CD4-positive, CD25-positive, alpha-beta regulatory T cell (primary cell): ENCODE measurements at regions not wholly inside any gene's neighbourhood (a gene's known extent, or its start where the extent isn't known, plus 50 kb on each side); places are given as distances from the start of the nearest gene placed in this dataset.

Experiments used
- ATAC-seq, 2 donors: fragments of 150-1000 bp; cut with Tn5 transposase; one replicate each; pipeline ENCODE4 v1.10.0; 2021; ENCODE audit warnings: low read depth in 2 of 2, moderate number of reproducible peaks in 2 of 2, moderate library complexity in 1 of 2
- DNase-seq, 3 donors: peaks; one replicate each; pipeline versions ENCODE4 v3.0.0 to v3.0.0-alpha.2; 2012 to 2022; ENCODE audit warnings: mixed read lengths in 1 of 3
- H3K27ac ChIP-seq: one replicate; pipeline ENCODE4 v1.7.0; 2013; ENCODE audit warnings: mild to moderate bottlenecking, low read length; ENCODE audit not compliant: insufficient read depth, poor library complexity, severe bottlenecking
- H3K27me3 ChIP-seq: one replicate; pipeline ENCODE4 v1.7.0; 2013; ENCODE audit warnings: low read length; ENCODE audit not compliant: control insufficient read depth, insufficient read depth
- H3K36me3 ChIP-seq: one replicate; pipeline ENCODE4 v1.7.0; 2013; ENCODE audit warnings: mild to moderate bottlenecking, low read length, moderate library complexity; ENCODE audit not compliant: control insufficient read depth, insufficient read depth
- H3K4me1 ChIP-seq: 2 replicates; pipeline ENCODE4 v1.7.0; 2013; ENCODE audit warnings: mild to moderate bottlenecking, low read length; ENCODE audit not compliant: insufficient read depth, control insufficient read depth, poor library complexity, severe bottlenecking
- H3K4me3 ChIP-seq: one replicate; pipeline ENCODE4 v1.7.0; 2013; ENCODE audit warnings: low read depth, mild to moderate bottlenecking, low read length, moderate library complexity
- H3K9me3 ChIP-seq, 2 experiments: 1 replicate in 1 of 2; 2 replicates in 1 of 2; pipeline ENCODE4 v1.7.0; 2013; ENCODE audit warnings: low read length in 2 of 2, mild to moderate bottlenecking in 1 of 2, moderate library complexity in 1 of 2; ENCODE audit not compliant: control insufficient read depth in 2 of 2
- H3K27ac Mint-ChIP-seq, 3 donors: one replicate each; pipeline ENCODE4 v1.8.0; 2020 to 2022; ENCODE audit warnings: mild to moderate bottlenecking in 3 of 3, mixed read lengths in 3 of 3, moderate library complexity in 2 of 3
- H3K27me3 Mint-ChIP-seq: one replicate; pipeline ENCODE4 v1.8.0; 2022; ENCODE audit warnings: mild to moderate bottlenecking, mixed read lengths
- H3K36me3 Mint-ChIP-seq: one replicate; pipeline ENCODE4 v1.8.0; 2020; ENCODE audit warnings: mixed read lengths
- H3K4me1 Mint-ChIP-seq, 4 donors: one replicate each; pipeline ENCODE4 v1.8.0; 2020 to 2022; ENCODE audit warnings: mixed read lengths in 4 of 4, mild to moderate bottlenecking in 1 of 4
- H3K4me3 Mint-ChIP-seq, 4 donors: one replicate each; pipeline ENCODE4 v1.8.0; 2020 to 2022; ENCODE audit warnings: mild to moderate bottlenecking in 4 of 4, mixed read lengths in 4 of 4, moderate library complexity in 3 of 4
- H3K9me3 Mint-ChIP-seq, 7 donors: one replicate each; pipeline ENCODE4 v1.8.0; 2020 to 2022; ENCODE audit warnings: mixed read lengths in 7 of 7, mild to moderate bottlenecking in 3 of 7, moderate library complexity in 2 of 7

- Histone ChIP-seq H3K9me3 (no peaks in the 10 kb centered on the region), H3K27ac (no peak overlapping the region), H3K36me3 (no peaks in the 10 kb centered on the region), H3K4me3 (no peak overlapping the region), H3K27me3 (no peaks in the 10 kb centered on the region), H3K4me1 (no peaks in the 10 kb centered on the region)
- Mint-ChIP-seq H3K4me3 (no peak overlapping the region), H3K27me3 (peaks cover 7% of the 10 kb centered on the region), H3K9me3 (peaks cover 0 to 11% (median 2%) of the 10 kb centered on the region in 7 donors), H3K4me1 (no peaks in the 10 kb centered on the region), H3K27ac (no peak overlapping the region), H3K36me3 (no peaks in the 10 kb centered on the region)
- DNase-seq (no peak), ATAC-seq (no peak)
Observed at GRCh38 chr18:37658894-37659293, 93.3 kb upstream of the CELF4 start.

GRCh38 chr18:37657493-37657892, 91.9 kb upstream of the CELF4 start:
- no peaks in the 10 kb centered on the region for H3K36me3 ChIP-seq
- no peak overlapping the region for H3K27ac Mint-ChIP-seq
- no peaks in the 10 kb centered on the region for H3K36me3 Mint-ChIP-seq
- no peak overlapping the region for H3K4me3 Mint-ChIP-seq
- H3K27ac ChIP-seq = no peak overlapping the region
- DNase-seq (no peak), ATAC-seq (no peak)
- H3K9me3 Mint-ChIP-seq = peaks cover 0 to 7% (median 2%) of the 10 kb centered on the region in 7 donors
- H3K27me3 Mint-ChIP-seq = peaks cover 7% of the 10 kb centered on the region
- no peaks in the 10 kb centered on the region for H3K4me1 ChIP-seq
- no peaks in the 10 kb centered on the region for H3K9me3 ChIP-seq
- H3K4me3 ChIP-seq = no peak overlapping the region
- no peaks in the 10 kb centered on the region for H3K4me1 Mint-ChIP-seq
- H3K27me3 ChIP-seq = no peaks in the 10 kb centered on the region

GRCh38 chr18:37654731-37655369, 89.3 kb upstream of the CELF4 start:
- no peak overlapping the region for H3K27ac Mint-ChIP-seq
- no peak overlapping the region for H3K4me3 ChIP-seq
- H3K4me1 Mint-ChIP-seq = no peaks in the 10 kb centered on the region
- no peaks in the 10 kb centered on the region for H3K36me3 Mint-ChIP-seq
- H3K4me3 Mint-ChIP-seq = no peak overlapping the region
- H3K27ac ChIP-seq = no peak overlapping the region
- H3K36me3 ChIP-seq = no peaks in the 10 kb centered on the region
- H3K27me3 ChIP-seq = no peaks in the 10 kb centered on the region
- H3K9me3 Mint-ChIP-seq = peaks cover 0 to 5% (median 3%) of the 10 kb centered on the region in 7 donors
- no peaks in the 10 kb centered on the region for H3K4me1 ChIP-seq
- H3K9me3 ChIP-seq = no peaks in the 10 kb centered on the region
- ATAC-seq = no peak
- no peak for DNase-seq
- H3K27me3 Mint-ChIP-seq = peaks cover 7% of the 10 kb centered on the region

DNA sequence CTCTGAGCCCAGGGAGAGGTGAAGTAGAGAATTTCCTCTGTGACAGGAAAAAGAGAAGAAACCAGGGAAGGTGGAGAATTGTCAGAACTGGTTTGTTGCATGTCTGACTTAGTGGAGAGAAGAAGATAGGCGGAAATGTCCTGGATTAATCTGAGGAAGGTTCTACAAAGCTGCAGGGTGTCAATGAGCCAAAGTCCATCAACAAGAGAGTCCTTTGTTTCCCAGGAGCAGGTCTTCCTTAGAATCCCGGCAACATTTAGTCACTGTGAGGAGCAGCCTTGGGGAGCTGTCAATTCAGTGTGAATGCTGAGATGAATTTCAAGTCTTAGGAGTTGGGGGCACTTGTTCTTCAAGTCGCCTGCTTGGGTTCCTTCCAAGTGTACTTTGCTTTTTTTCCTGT, 88.4 kb upstream of the CELF4 start:
- H3K4me3 ChIP-seq = no peak overlapping the region
- Mint-ChIP-seq H3K9me3 (peaks cover 0 to 9% (median 1%) of the 10 kb centered on the region in 7 donors), H3K27me3 (peaks cover 7% of the 10 kb centered on the region), H3K27ac (no peak overlapping the region), H3K4me3 (no peak overlapping the region), H3K36me3 (no peaks in the 10 kb centered on the region), H3K4me1 (no peaks in the 10 kb centered on the region)
- no peak for ATAC-seq
- H3K27ac ChIP-seq = no peak overlapping the region
- peaks cover 0 to 3% of the 10 kb centered on the region in 2 experiments for H3K9me3 ChIP-seq
- H3K27me3 ChIP-seq = no peaks in the 10 kb centered on the region
- no peaks in the 10 kb centered on the region for H3K4me1 ChIP-seq
- DNase-seq = no peak
- no peaks in the 10 kb centered on the region for H3K36me3 ChIP-seq

DNA sequence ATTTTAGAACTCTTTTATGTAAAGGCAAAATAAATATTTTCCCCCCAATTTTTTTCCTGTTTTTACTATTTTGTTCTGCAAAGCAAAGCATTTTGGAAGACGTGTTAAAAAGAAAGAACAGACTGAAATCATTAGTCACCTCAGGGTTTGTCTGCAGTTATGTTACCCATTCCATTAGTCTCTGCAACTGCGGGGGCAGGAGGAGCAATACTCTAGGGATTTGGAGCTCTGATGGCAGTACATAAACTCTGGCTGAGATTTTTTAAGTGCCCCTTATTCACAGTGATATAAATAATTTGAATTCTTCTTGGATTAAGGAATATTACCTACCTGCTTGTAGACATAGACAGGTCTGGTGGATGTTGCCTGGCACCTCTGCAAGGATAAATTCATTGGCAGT, 88.0 kb upstream of the CELF4 start:
- no peaks in the 10 kb centered on the region for H3K36me3 ChIP-seq
- Mint-ChIP-seq H3K36me3 (no peaks in the 10 kb centered on the region), H3K4me1 (no peaks in the 10 kb centered on the region), H3K9me3 (peaks cover 0 to 9% (median 1%) of the 10 kb centered on the region in 7 donors), H3K4me3 (no peak overlapping the region), H3K27ac (no peak overlapping the region), H3K27me3 (peaks cover 7% of the 10 kb centered on the region)
- ATAC-seq (no peak), DNase-seq (no peak)
- peaks cover 0 to 3% of the 10 kb centered on the region in 2 experiments for H3K9me3 ChIP-seq
- no peaks in the 10 kb centered on the region for H3K4me1 ChIP-seq
- H3K27me3 ChIP-seq = no peaks in the 10 kb centered on the region
- H3K27ac ChIP-seq = no peak overlapping the region
- no peak overlapping the region for H3K4me3 ChIP-seq

- H3K4me3 Mint-ChIP-seq = no peak overlapping the region
- no peak overlapping the region for H3K27ac Mint-ChIP-seq
- no peak overlapping the region for H3K4me3 ChIP-seq
- H3K9me3 ChIP-seq = peaks cover 0 to 5% of the 10 kb centered on the region in 2 experiments
- H3K27me3 ChIP-seq = no peaks in the 10 kb centered on the region
- H3K36me3 Mint-ChIP-seq = no peaks in the 10 kb centered on the region
- H3K4me1 ChIP-seq = no peaks in the 10 kb centered on the region
- H3K4me1 Mint-ChIP-seq = no peaks in the 10 kb centered on the region
- ATAC-seq = no peak
- peaks cover 0 to 23% (median 5%) of the 10 kb centered on the region in 7 donors for H3K9me3 Mint-ChIP-seq
- no peak overlapping the region for H3K27ac ChIP-seq
- H3K36me3 ChIP-seq = no peaks in the 10 kb centered on the region
- no peak for DNase-seq
- no peaks in the 10 kb centered on the region for H3K27me3 Mint-ChIP-seq
Observed at GRCh38 chr18:37649930-37650329, 84.3 kb upstream of the CELF4 start.

DNA sequence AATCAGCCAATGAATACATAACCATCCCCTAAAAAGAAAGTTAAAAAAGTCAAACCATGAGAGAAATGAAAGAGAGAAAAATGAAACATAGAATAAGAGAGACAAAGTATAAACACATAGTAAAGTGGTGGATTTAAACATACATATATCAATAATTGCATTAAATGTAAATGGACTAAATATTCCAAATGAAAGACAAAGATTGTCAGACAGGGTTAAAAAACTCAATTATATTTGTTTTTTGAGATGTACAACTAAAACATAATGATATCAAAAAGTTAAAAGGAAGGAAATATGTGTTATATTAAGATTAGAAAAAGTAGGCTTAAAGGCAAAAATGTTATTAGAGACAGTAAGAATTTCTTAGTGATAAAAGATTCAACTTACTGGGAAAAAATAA, 83.8 kb upstream of the CELF4 start:
- no peak for ATAC-seq
- DNase-seq = no peak
- Histone ChIP-seq H3K4me3 (no peak overlapping the region), H3K4me1 (no peaks in the 10 kb centered on the region), H3K9me3 (peaks cover 0 to 9% of the 10 kb centered on the region in 2 experiments), H3K27me3 (no peaks in the 10 kb centered on the region), H3K36me3 (no peaks in the 10 kb centered on the region), H3K27ac (no peak overlapping the region)
- H3K9me3 Mint-ChIP-seq = peaks cover 0 to 25% (median 6%) of the 10 kb centered on the region in 7 donors
- H3K27ac Mint-ChIP-seq = no peak overlapping the region
- no peaks in the 10 kb centered on the region for H3K4me1 Mint-ChIP-seq
- no peaks in the 10 kb centered on the region for H3K27me3 Mint-ChIP-seq
- H3K36me3 Mint-ChIP-seq = no peaks in the 10 kb centered on the region
- H3K4me3 Mint-ChIP-seq = no peak overlapping the region

DNA sequence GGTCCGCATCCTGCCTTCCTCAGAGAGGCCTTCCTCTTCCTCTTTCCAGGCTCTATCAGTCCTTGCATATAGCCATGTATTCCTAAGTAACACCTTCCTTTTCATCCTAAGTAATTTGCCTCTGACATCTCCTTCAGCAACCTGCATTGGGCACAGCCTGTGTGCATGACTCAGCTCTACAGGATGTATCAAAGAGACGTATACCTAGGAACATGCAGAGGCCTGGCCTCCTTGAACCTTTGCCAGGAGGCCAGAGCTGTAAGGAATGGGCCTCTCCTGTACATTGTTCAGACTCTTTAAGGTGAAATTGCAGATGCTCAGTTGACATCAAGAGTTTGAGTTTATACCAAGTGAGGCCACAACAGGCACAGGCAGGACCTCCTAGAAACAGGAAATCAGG, 76.0 kb upstream of the CELF4 start:
- no peaks in the 10 kb centered on the region for H3K36me3 ChIP-seq

More for the DNA sequence above, 76.0 kb upstream of the CELF4 start:
- H3K27ac ChIP-seq = no peak overlapping the region
- Mint-ChIP-seq H3K4me3 (no peak overlapping the region), H3K27ac (no peak overlapping the region), H3K36me3 (no peaks in the 10 kb centered on the region), H3K4me1 (no peaks in the 10 kb centered on the region), H3K9me3 (peaks cover 0 to 17% (median 12%) of the 10 kb centered on the region in 7 donors), H3K27me3 (no peaks in the 10 kb centered on the region)
- ATAC-seq (no peak), DNase-seq (no peak)
- H3K27me3 ChIP-seq = no peaks in the 10 kb centered on the region
- H3K4me1 ChIP-seq = no peaks in the 10 kb centered on the region
- H3K4me3 ChIP-seq = no peak overlapping the region
- peaks cover 0 to 11% of the 10 kb centered on the region in 2 experiments for H3K9me3 ChIP-seq
